Activated naive CD4-positive, alpha-beta T cell treated with anti-CD3 and anti-CD28 coated beads for 36 hours (primary cell): ENCODE measurements at regions not wholly inside any gene's neighbourhood (a gene's known extent, or its start where the extent isn't known, plus 50 kb on each side); places are given as distances from the start of the nearest gene placed in this dataset.
"Not testable (repeated sequence)": the region's sequence is repeated elsewhere in the genome, so short reads cannot be mapped to it uniquely, and the experiment has no call there.

Experiments
- CTCF ChIA-PET: fragments of 350-600 bp; sonication (Branson Sonifier 250); formaldehyde crosslinking; loops from one replicate; lab custom pipeline; 2021; ENCODE audit warnings: antibody characterized with exemption; lab: Charles Lee
- DNase-seq: peaks from one replicate; pipeline ENCODE4 v3.0.0-alpha.2; 2020
- H3K27ac Mint-ChIP-seq: one replicate; pipeline ENCODE4 v1.8.0; 2021; ENCODE audit warnings: mild to moderate bottlenecking, mixed read lengths
- H3K27me3 Mint-ChIP-seq: one replicate; pipeline ENCODE4 v1.8.0; 2021; ENCODE audit warnings: low read depth, mixed read lengths
- H3K36me3 Mint-ChIP-seq: one replicate; pipeline ENCODE4 v1.8.0; 2021; ENCODE audit warnings: low read depth, mixed read lengths
- H3K4me1 Mint-ChIP-seq: one replicate; pipeline ENCODE4 v1.8.0; 2021; ENCODE audit warnings: low read depth, mixed read lengths
- H3K4me3 Mint-ChIP-seq: one replicate; pipeline ENCODE4 v1.8.0; 2021; ENCODE audit warnings: mild to moderate bottlenecking, moderate library complexity, mixed read lengths
- H3K9me3 Mint-ChIP-seq: one replicate; pipeline ENCODE4 v1.8.0; 2021; ENCODE audit warnings: mixed read lengths
- intact Hi-C: fragments of 100-400 bp; cut with micrococcal nuclease; formaldehyde crosslinking; loops from one replicate; pipeline ENCODE4 v1.15.1; 2023

GRCh38 chr18:38526922-38527321 lies 961.3 kb upstream of the CELF4 start:
- DNase-seq = no peak
- CTCF ChIA-PET = no interaction called here
- H3K27ac Mint-ChIP-seq = no peak overlapping the region
- intact Hi-C loops = no loop called here
- H3K9me3 Mint-ChIP-seq = no peaks in the 10 kb centered on the region
- peaks cover 1% of the 10 kb centered on the region for H3K4me1 Mint-ChIP-seq
- H3K4me3 Mint-ChIP-seq = no peak overlapping the region
- H3K36me3 Mint-ChIP-seq = no peaks in the 10 kb centered on the region
- no peaks in the 10 kb centered on the region for H3K27me3 Mint-ChIP-seq

GRCh38 chr18:38525039-38525438 lies 959.4 kb upstream of the CELF4 start:
- DNase-seq = no peak
- H3K4me3 Mint-ChIP-seq = no peak overlapping the region
- H3K27me3 Mint-ChIP-seq = no peaks in the 10 kb centered on the region
- no peak overlapping the region for H3K27ac Mint-ChIP-seq
- peaks cover 1% of the 10 kb centered on the region for H3K4me1 Mint-ChIP-seq
- H3K9me3 Mint-ChIP-seq = no peaks in the 10 kb centered on the region
- CTCF ChIA-PET = no interaction called here
- no peaks in the 10 kb centered on the region for H3K36me3 Mint-ChIP-seq
- intact Hi-C loops = no loop called here

- no peak for DNase-seq
- intact Hi-C loops = no loop called here
- CTCF ChIA-PET = no interaction called here
- Mint-ChIP-seq H3K27me3 (no peaks in the 10 kb centered on the region), H3K9me3 (no peaks in the 10 kb centered on the region), H3K27ac (no peak overlapping the region), H3K4me3 (no peak overlapping the region), H3K36me3 (no peaks in the 10 kb centered on the region), H3K4me1 (peaks cover 1% of the 10 kb centered on the region)
Observed at GRCh38 chr18:38520786-38521185, 955.2 kb upstream of the CELF4 start.

- no peak for DNase-seq
- no peak overlapping the region for H3K27ac Mint-ChIP-seq
- peaks cover 11% of the 10 kb centered on the region for H3K27me3 Mint-ChIP-seq
- no peaks in the 10 kb centered on the region for H3K36me3 Mint-ChIP-seq
- no peaks in the 10 kb centered on the region for H3K4me1 Mint-ChIP-seq
- CTCF ChIA-PET = no interaction called here
- intact Hi-C loops = no loop called here
- no peak overlapping the region for H3K4me3 Mint-ChIP-seq
- no peaks in the 10 kb centered on the region for H3K9me3 Mint-ChIP-seq
Observed at GRCh38 chr18:38502539-38502938, 936.9 kb upstream of the CELF4 start.

GRCh38 chr18:38497266-38497665 lies 931.7 kb upstream of the CELF4 start:
- H3K9me3 Mint-ChIP-seq = no peaks in the 10 kb centered on the region
- peak; percentile 5 for DNase-seq
- H3K4me1 Mint-ChIP-seq = peaks cover 12% of the 10 kb centered on the region
- H3K36me3 Mint-ChIP-seq = no peaks in the 10 kb centered on the region
- H3K4me3 Mint-ChIP-seq = no peak overlapping the region
- intact Hi-C loops = no loop called here
- no peak overlapping the region for H3K27ac Mint-ChIP-seq
- peaks cover 5% of the 10 kb centered on the region for H3K27me3 Mint-ChIP-seq
- CTCF ChIA-PET = no interaction called here

DNA sequence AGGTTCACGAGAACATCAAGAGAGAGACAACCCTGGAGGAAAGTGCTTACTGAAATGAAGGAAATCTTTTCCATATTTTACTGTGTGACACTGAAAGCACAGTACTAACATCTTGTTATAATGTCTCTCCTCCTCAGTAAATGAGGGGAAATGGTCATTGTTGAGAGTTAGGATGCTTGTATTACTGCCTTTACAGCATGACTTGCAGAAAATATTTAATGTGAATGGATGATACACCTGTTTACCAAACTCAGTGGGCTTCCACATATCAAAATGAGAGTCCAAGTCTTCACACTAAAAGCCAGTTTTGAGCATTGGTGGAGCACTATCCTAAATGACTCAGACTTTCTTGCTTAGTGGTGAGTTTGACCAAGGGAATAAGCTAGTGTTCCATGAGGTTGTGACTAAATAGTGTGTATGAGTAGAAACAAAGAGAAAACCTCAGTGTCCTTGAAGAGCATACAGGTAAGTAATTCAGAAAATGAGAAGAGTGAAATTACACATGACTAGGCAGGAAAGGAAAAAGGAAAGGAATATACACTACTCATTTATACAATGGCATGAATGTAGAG lies 930.7 kb upstream of the CELF4 start:
- intact Hi-C loops = no loop called here
- no peak overlapping the region for H3K4me3 Mint-ChIP-seq
- no peaks in the 10 kb centered on the region for H3K9me3 Mint-ChIP-seq
- CTCF ChIA-PET = no interaction called here
- peaks cover 12% of the 10 kb centered on the region for H3K4me1 Mint-ChIP-seq
- no peaks in the 10 kb centered on the region for H3K36me3 Mint-ChIP-seq
- no peak for DNase-seq
- H3K27ac Mint-ChIP-seq = no peak overlapping the region
- H3K27me3 Mint-ChIP-seq = peaks cover 3% of the 10 kb centered on the region

GRCh38 chr18:38494065-38494464 lies 928.5 kb upstream of the CELF4 start:
- no peaks in the 10 kb centered on the region for H3K36me3 Mint-ChIP-seq
- CTCF ChIA-PET = interaction anchor here (0.6 kb wide), 1 partner anchor 34 kb away, joined by 3 read pairs; no protein-coding TSS in a partner anchor
- H3K27me3 Mint-ChIP-seq = no peaks in the 10 kb centered on the region
- no peak overlapping the region for H3K27ac Mint-ChIP-seq
- intact Hi-C loops = no loop called here
- peaks cover 12% of the 10 kb centered on the region for H3K4me1 Mint-ChIP-seq
- no peak for DNase-seq
- no peak overlapping the region for H3K4me3 Mint-ChIP-seq
- H3K9me3 Mint-ChIP-seq = no peaks in the 10 kb centered on the region

DNA sequence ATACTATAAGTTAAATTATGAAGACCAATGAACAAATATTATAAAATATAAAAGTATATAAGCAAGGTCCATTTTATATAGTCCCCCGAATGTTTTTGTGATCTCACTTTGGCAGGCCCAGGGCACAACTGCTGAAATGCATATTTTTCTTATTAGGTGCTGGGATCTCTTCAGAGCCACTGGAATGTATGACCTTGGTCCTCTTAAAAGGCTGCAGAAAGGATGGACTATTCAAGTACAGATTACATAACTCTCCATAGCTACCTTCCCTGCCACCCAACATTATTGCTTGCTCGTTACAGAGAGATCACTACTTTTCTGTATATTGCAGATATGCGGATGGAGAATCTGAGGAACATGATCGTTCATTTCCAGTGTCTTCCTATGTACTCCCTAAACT lies 925.6 kb upstream of the CELF4 start:
- no peak for DNase-seq
- Mint-ChIP-seq H3K27ac (no peak overlapping the region), H3K9me3 (no peaks in the 10 kb centered on the region), H3K4me3 (no peak overlapping the region), H3K27me3 (no peaks in the 10 kb centered on the region), H3K36me3 (no peaks in the 10 kb centered on the region), H3K4me1 (peaks cover 9% of the 10 kb centered on the region)
- CTCF ChIA-PET = no interaction called here
- intact Hi-C loops = no loop called here

GRCh38 chr18:38489721-38490120 lies 924.1 kb upstream of the CELF4 start:
- H3K4me1 Mint-ChIP-seq, CTCF ChIA-PET, DNase-seq, intact Hi-C loops, H3K36me3 Mint-ChIP-seq, H3K4me3 Mint-ChIP-seq, H3K9me3 Mint-ChIP-seq, H3K27me3 Mint-ChIP-seq, H3K27ac Mint-ChIP-seq: not testable (repeated sequence)

- H3K27ac Mint-ChIP-seq = no peak overlapping the region
- H3K4me3 Mint-ChIP-seq = no peak overlapping the region
- no peaks in the 10 kb centered on the region for H3K4me1 Mint-ChIP-seq
- no peaks in the 10 kb centered on the region for H3K9me3 Mint-ChIP-seq
- no peaks in the 10 kb centered on the region for H3K36me3 Mint-ChIP-seq
- intact Hi-C loops = no loop called here
- no peak for DNase-seq
- CTCF ChIA-PET = interaction anchor here (0.6 kb wide), 1 partner anchor 63 kb away, joined by 3 read pairs; no protein-coding TSS in a partner anchor
- H3K27me3 Mint-ChIP-seq = peaks cover under 1% of the 10 kb centered on the region
Observed at GRCh38 chr18:38487521-38487920, 921.9 kb upstream of the CELF4 start.

DNA sequence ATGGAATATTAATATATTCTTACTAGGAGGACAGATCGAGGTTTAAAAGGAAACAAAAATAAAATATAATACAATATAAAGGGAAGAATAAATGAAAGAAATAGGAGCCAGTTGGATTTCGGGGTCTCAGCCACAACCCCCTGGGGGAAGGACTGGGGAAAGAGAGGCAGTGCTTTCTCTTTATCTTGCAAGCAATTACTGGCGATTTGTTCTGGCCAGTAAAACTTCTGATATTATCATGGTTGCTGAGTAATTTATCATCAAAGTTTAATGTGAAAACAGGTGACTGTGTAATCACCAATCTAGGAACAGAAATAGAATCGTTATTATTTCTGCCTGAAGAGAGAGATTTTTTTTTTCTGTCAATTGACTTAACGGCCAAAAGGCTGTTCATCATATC lies 917.7 kb upstream of the CELF4 start:
- Mint-ChIP-seq H3K27ac (no peak overlapping the region), H3K9me3 (peaks cover 3% of the 10 kb centered on the region), H3K4me3 (no peak overlapping the region), H3K4me1 (no peaks in the 10 kb centered on the region), H3K27me3 (peaks cover 3% of the 10 kb centered on the region), H3K36me3 (no peaks in the 10 kb centered on the region)
- intact Hi-C loops = no loop called here
- no peak for DNase-seq
- CTCF ChIA-PET = no interaction called here

GRCh38 chr18:38481576-38481975 lies 916.0 kb upstream of the CELF4 start:
- Mint-ChIP-seq H3K27me3 (peaks cover 3% of the 10 kb centered on the region), H3K27ac (no peak overlapping the region), H3K9me3 (peaks cover 3% of the 10 kb centered on the region), H3K4me3 (no peak overlapping the region), H3K36me3 (no peaks in the 10 kb centered on the region), H3K4me1 (no peaks in the 10 kb centered on the region)
- CTCF ChIA-PET = no interaction called here
- intact Hi-C loops = no loop called here
- no peak for DNase-seq

- Mint-ChIP-seq H3K36me3 (no peaks in the 10 kb centered on the region), H3K4me1 (no peaks in the 10 kb centered on the region)
- intact Hi-C loops = no loop called here
Observed at GRCh38 chr18:38475686-38476085, 910.1 kb upstream of the CELF4 start.

More at GRCh38 chr18:38475686-38476085, 910.1 kb upstream of the CELF4 start:
- Mint-ChIP-seq H3K27me3 (no peaks in the 10 kb centered on the region), H3K27ac (no peak overlapping the region), H3K4me3 (no peak overlapping the region), H3K9me3 (peaks cover 7% of the 10 kb centered on the region)
- CTCF ChIA-PET = no interaction called here
- no peak for DNase-seq
